ENCODE measurements at regions not wholly inside any gene's neighbourhood (a gene's known extent, or its start where the extent isn't known, plus 50 kb on each side); places are given as distances from the start of the nearest gene placed in this dataset.

GRCh38 chr5:118366429-118366828 lies 621.9 kb downstream of the DTWD2 start:
- TF ChIP-seq CTCF (IDR thresholded peaks at IDR 0.05): no peak
- H3K27ac ChIP-seq: no peak overlapping the region
- intact Hi-C loops (cut with DNase I): no loop called here
- ATAC-seq: no peak
- H3K4me1 ChIP-seq: no peaks in the 10 kb centered on the region
- no peaks in the 10 kb centered on the region for H3K9me3 ChIP-seq
- H3K36me3 ChIP-seq: no peaks in the 10 kb centered on the region
- H3K27me3 ChIP-seq: no peaks in the 10 kb centered on the region
- DNase-seq: no peak
- no peak overlapping the region for H3K4me3 ChIP-seq

DNA sequence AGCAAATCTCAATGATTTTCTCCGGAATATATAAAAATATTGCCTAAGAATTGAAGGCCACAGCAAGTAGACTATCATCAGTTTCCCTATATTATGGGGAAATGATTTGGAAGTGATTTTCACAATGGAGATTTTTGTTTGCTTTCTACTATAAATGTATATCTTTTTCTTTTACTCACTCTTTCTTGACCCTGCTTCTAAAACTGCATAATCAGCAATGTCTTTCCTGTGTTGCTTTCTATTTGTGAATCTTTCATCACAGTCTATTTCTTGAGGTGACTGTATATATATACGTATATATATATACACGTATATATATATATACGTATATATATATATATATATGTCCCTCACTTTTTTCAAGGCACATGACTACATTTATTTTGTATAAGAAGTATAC lies 622.6 kb downstream of the DTWD2 start:
- no peak for ATAC-seq
- Histone ChIP-seq H3K36me3 (no peaks in the 10 kb centered on the region), H3K4me1 (no peaks in the 10 kb centered on the region), H3K27me3 (no peaks in the 10 kb centered on the region), H3K9me3 (no peaks in the 10 kb centered on the region), H3K4me3 (no peak overlapping the region), H3K27ac (no peak overlapping the region)
- no peak for DNase-seq
- no peak for TF ChIP-seq CTCF (IDR thresholded peaks at IDR 0.05)
- intact Hi-C loops (cut with DNase I): no loop called here

- Histone ChIP-seq H3K27me3 (no peaks in the 10 kb centered on the region), H3K4me1 (no peaks in the 10 kb centered on the region), H3K27ac (no peak overlapping the region), H3K4me3 (no peak overlapping the region), H3K9me3 (no peaks in the 10 kb centered on the region), H3K36me3 (no peaks in the 10 kb centered on the region)
- intact Hi-C loops (cut with DNase I): no loop called here
- DNase-seq (no peak), ATAC-seq (no peak)
- TF ChIP-seq CTCF (IDR thresholded peaks at IDR 0.05): no peak
Observed at GRCh38 chr5:118354797-118355196, 633.5 kb downstream of the DTWD2 start.

- no peaks in the 10 kb centered on the region for H3K4me1 ChIP-seq
- intact Hi-C loops (cut with DNase I): no loop called here
- DNase-seq: no peak
- TF ChIP-seq CTCF (IDR thresholded peaks at IDR 0.05): no peak
- no peaks in the 10 kb centered on the region for H3K9me3 ChIP-seq
- ATAC-seq: no peak
- H3K4me3 ChIP-seq: no peak overlapping the region
- no peaks in the 10 kb centered on the region for H3K36me3 ChIP-seq
- H3K27me3 ChIP-seq: no peaks in the 10 kb centered on the region
- H3K27ac ChIP-seq: no peak overlapping the region
Observed at GRCh38 chr5:118353970-118354369, 634.4 kb downstream of the DTWD2 start.

GRCh38 chr5:118336468-118336867 lies 651.9 kb downstream of the DTWD2 start:
- Histone ChIP-seq H3K36me3 (no peaks in the 10 kb centered on the region), H3K4me3 (no peak overlapping the region), H3K4me1 (no peaks in the 10 kb centered on the region), H3K9me3 (no peaks in the 10 kb centered on the region), H3K27ac (no peak overlapping the region), H3K27me3 (no peaks in the 10 kb centered on the region)
- ATAC-seq (no peak), DNase-seq (no peak)
- intact Hi-C loops (cut with DNase I): no loop called here
- no peak for TF ChIP-seq CTCF (IDR thresholded peaks at IDR 0.05)

GRCh38 chr5:118327389-118327788 lies 661.0 kb downstream of the DTWD2 start:
- ATAC-seq: peak; percentile 28
- no peak overlapping the region for H3K27ac ChIP-seq
- H3K9me3 ChIP-seq: no peaks in the 10 kb centered on the region
- no peak for DNase-seq
- H3K4me3 ChIP-seq: no peak overlapping the region
- H3K4me1 ChIP-seq: no peaks in the 10 kb centered on the region
- TF ChIP-seq CTCF (IDR thresholded peaks at IDR 0.05): no peak
- no peaks in the 10 kb centered on the region for H3K36me3 ChIP-seq
- intact Hi-C loops (cut with DNase I): no loop called here
- no peaks in the 10 kb centered on the region for H3K27me3 ChIP-seq
